Uterus (tissue), 3 donors: ENCODE measurements at regions not wholly inside any gene's neighbourhood (a gene's known extent, or its start where the extent isn't known, plus 50 kb on each side); places are given as distances from the start of the nearest gene placed in this dataset.

Source experiments
- DNase-seq, 2 donors: peaks; one replicate each; pipeline ENCODE4 v3.0.0-alpha.2; 2019 to 2020
- H3K27ac ChIP-seq, 2 donors: fragments of 200-600 bp; sonication (generic); 1 replicate in 1 of 2; 2 replicates in 1 of 2; pipeline ENCODE4 v1.5.1; 2016 to 2018
- H3K27me3 ChIP-seq, 2 donors: fragments of 200-600 bp; sonication (generic); one replicate each; pipeline ENCODE4 v1.5.1; 2018 to 2019; ENCODE audit warnings: control low read depth in 1 of 2
- H3K36me3 ChIP-seq, 2 donors: fragments of 200-600 bp; sonication (generic); one replicate each; pipeline ENCODE4 v1.5.1; 2019; ENCODE audit warnings: control low read depth in 1 of 2
- H3K4me1 ChIP-seq, 2 donors: fragments of 200-600 bp; sonication (generic); one replicate each; pipeline ENCODE4 v1.5.1; 2018 to 2019; ENCODE audit warnings: control low read depth in 1 of 2
- H3K4me3 ChIP-seq, 2 donors: fragments of 200-600 bp; sonication (generic); 1 replicate in 1 of 2; 2 replicates in 1 of 2; pipeline ENCODE4 v1.5.1; 2018 to 2019; ENCODE audit warnings: mild to moderate bottlenecking in 1 of 2
- H3K9me3 ChIP-seq, 2 donors: fragments of 200-600 bp; sonication (generic); one replicate each; pipeline ENCODE4 v1.5.1; 2019; ENCODE audit warnings: control low read depth in 1 of 2
- POLR2A ChIP-seq, 2 donors: fragments of 450-650 bp; IDR thresholded peaks; one replicate each; pipeline ENCODE4 v1.6.1; 2016; ENCODE audit warnings: antibody characterized with exemption in 2 of 2, mild to moderate bottlenecking in 1 of 2, moderate library complexity in 1 of 2
- intact Hi-C: fragments of 100-400 bp; cut with DNase I; formaldehyde crosslinking; loops from one replicate; pipeline ENCODE4 v1.15.1; 2023; ENCODE audit warnings: low total_unique reads
- TF ChIP-seq, protein P1 (sequence below), 4 experiments: fragments of 200-600 bp in 2 of 4; fragments of 450-650 bp in 2 of 4; sonication (generic) in 2 of 4; IDR thresholded peaks; one replicate each; pipeline ENCODE4 v1.5.1; 2016 to 2019; ENCODE audit warnings: antibody characterized with exemption in 4 of 4, mild to moderate bottlenecking in 2 of 4, moderate library complexity in 1 of 4
- donor health status: DM: yes; HTN: yes; CAD: no.

DNA sequence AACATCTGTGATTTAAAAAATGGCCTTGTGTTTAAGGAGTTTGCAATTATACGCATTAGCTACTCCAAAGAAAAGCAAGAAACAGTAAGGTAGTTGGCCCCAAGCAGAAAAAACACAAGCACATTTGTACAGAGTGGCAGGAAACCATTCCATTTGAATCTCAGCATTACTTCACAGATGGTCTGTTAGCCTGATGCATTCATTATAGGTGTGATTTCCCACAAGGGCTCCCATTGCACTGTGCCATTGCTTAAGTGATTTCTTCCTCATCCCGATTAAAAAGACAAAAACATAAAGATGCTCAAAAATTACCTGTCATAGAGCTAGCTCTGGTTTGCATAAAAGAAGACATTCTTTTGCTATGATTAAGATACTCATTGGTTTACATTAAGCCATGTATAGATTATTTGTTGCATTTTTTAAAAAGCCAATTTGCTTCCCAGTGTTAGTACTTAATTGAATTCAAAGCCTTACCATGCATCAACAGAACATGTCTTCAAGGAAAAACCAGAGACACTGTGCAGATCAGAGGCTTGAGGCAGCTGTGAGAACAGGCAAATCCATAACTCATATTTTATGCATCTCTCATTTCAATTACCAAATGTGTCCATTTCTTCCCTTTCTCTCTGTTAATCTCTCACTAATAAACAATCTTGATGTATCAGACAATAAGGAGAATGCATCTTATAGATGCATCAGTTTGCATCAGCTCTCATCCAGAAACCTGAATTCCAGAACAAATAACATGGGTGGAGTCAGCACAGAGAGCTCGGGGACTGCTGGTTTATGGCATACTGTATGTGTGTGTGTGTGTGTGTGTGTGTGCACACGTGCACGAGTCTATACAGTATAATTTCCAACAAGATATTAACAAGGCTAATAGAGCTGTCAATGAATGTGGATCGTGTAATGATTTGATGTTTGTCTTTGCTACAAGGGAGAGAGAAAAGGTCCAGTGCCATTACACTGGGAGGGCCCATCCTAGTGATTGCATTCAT, 558.6 kb upstream of the HS6ST1 start:
- Histone ChIP-seq H3K4me1 (no peaks in the 10 kb centered on the region), H3K27me3 (no peaks in the 10 kb centered on the region), H3K36me3 (no peaks in the 10 kb centered on the region), H3K27ac (no peak overlapping the region), H3K4me3 (no peak overlapping the region), H3K9me3 (no peaks in the 10 kb centered on the region)
- intact Hi-C loops = no loop called here
- DNase-seq = no peak
- TF ChIP-seq, protein P1, sequence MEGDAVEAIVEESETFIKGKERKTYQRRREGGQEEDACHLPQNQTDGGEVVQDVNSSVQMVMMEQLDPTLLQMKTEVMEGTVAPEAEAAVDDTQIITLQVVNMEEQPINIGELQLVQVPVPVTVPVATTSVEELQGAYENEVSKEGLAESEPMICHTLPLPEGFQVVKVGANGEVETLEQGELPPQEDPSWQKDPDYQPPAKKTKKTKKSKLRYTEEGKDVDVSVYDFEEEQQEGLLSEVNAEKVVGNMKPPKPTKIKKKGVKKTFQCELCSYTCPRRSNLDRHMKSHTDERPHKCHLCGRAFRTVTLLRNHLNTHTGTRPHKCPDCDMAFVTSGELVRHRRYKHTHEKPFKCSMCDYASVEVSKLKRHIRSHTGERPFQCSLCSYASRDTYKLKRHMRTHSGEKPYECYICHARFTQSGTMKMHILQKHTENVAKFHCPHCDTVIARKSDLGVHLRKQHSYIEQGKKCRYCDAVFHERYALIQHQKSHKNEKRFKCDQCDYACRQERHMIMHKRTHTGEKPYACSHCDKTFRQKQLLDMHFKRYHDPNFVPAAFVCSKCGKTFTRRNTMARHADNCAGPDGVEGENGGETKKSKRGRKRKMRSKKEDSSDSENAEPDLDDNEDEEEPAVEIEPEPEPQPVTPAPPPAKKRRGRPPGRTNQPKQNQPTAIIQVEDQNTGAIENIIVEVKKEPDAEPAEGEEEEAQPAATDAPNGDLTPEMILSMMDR (IDR thresholded peaks at IDR 0.05) = no peak
- no peak for TF ChIP-seq POLR2A (IDR thresholded peaks at IDR 0.05)

DNA sequence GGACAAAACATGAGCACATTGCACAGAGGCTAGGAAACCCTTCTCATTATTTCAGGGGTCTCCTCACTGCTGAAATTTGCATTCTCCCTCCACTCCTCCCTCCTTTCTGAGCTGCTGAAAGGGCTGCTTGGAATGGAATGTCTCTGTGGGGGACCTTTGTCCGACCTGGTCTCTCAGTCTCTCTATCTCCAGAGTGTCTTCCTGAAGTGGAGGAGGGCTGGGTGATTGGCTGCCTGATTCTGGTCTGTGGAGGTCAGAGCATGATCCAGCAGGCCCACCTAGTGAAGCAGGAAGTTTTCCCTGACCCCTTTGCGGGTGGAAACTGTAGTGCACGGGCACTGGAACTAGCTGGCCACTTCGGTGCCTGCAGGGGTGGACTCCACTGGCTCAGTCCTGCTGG, 560.5 kb upstream of the HS6ST1 start:
- Histone ChIP-seq H3K4me3 (no peak overlapping the region), H3K4me1 (no peaks in the 10 kb centered on the region), H3K36me3 (no peaks in the 10 kb centered on the region), H3K27ac (no peak overlapping the region), H3K27me3 (no peaks in the 10 kb centered on the region), H3K9me3 (no peaks in the 10 kb centered on the region)
- DNase-seq = no peak
- intact Hi-C loops = no loop called here
- TF ChIP-seq, protein P1 (IDR thresholded peaks at IDR 0.05) = no peak
- TF ChIP-seq POLR2A (IDR thresholded peaks at IDR 0.05) = no peak

DNA sequence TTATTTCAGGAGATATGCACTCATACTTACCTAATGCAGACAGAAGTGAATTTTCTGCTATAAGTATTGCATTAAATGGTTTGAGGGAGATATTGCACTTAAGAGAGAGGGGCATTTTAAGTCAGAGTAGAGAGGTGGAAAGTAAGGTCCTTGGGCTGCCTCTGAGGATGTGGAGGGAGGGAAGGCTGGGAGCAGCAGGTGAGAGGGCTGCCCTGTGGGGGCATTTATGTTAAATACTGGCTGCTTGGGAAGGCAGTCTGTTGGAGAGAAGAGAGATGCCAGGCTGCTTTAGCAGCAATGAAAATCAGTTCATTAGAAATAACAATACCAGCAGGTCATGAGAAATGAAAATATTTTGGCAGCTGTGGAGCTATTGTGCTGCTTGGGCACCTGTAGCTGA, 576.2 kb upstream of the HS6ST1 start:
- no peak overlapping the region for H3K27ac ChIP-seq
- H3K9me3 ChIP-seq = no peaks in the 10 kb centered on the region
- no peaks in the 10 kb centered on the region for H3K4me1 ChIP-seq
- no peaks in the 10 kb centered on the region for H3K27me3 ChIP-seq
- intact Hi-C loops = no loop called here
- H3K4me3 ChIP-seq = no peak overlapping the region
- no peaks in the 10 kb centered on the region for H3K36me3 ChIP-seq
- TF ChIP-seq POLR2A (IDR thresholded peaks at IDR 0.05) = no peak
- TF ChIP-seq, protein P1 (IDR thresholded peaks at IDR 0.05) = no peak
- no peak for DNase-seq

DNA sequence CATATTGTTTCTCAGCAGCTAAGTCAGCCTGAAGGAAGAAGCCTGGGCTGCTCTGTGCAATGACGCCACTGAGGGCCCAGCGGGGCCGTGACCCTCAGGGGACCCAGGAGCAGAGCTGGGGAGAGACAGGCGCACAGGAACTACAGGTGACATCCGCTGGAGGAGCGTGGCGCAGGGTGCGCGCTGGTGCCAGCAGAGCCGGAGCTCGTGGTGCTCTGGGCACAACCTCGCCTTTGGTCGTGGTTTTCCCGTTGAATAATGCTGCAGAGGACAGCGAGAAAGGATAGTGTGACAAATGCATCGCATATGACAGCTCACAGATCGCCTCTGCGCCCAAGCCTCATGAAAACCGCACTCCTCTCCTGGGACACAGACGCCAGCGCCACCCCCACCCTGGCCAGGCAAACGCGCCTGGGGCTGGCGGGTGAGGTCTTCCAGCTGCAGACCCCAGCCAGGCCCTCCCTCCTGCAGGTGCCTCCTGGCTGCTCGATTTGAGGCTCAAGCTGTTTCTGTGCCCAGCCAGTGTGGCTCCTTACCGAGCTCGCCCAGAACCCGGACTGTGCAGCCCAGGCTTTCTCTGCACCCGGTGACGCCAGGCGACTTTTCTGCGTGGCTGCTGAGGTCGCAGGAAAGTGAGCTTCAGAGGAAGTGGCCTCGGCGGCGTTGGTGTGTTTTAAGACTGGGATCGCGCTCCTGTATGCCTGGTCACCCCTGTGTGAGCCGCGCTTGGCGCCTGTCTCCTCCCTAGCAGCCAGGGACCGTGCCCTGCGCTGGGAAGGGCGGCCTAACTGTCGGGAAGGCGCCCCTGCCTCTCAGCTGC, 583.1 kb upstream of the HS6ST1 start:
- no peaks in the 10 kb centered on the region for H3K36me3 ChIP-seq
- intact Hi-C loops = no loop called here
- no peaks in the 10 kb centered on the region for H3K27me3 ChIP-seq
- H3K9me3 ChIP-seq = no peaks in the 10 kb centered on the region
- TF ChIP-seq POLR2A (IDR thresholded peaks at IDR 0.05) = no peak
- TF ChIP-seq, protein P1 (IDR thresholded peaks at IDR 0.05) = no peak
- DNase-seq = no peak
- no peak overlapping the region for H3K4me3 ChIP-seq
- no peak overlapping the region for H3K27ac ChIP-seq
- no peaks in the 10 kb centered on the region for H3K4me1 ChIP-seq

DNA sequence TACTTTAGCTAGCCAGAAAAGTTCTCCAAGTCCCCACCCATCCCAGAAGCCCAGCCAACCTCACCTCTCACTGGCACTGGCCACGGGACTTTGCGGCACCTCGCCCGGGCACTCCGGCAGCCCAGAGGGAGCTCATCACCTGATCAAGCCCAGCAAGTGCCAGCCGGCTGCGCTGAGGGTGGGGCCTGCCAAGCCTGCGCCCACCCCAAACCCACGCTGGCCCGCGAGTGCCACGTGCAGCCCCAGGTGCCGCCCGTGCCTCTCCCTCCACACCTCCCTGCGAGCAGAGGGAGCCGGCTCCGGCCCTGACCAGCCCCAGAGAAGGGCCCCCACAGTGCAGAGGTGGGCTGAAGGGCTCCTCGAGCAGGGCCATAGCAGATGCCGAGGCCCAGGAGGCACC, 585.0 kb upstream of the HS6ST1 start:
- no peak for TF ChIP-seq POLR2A (IDR thresholded peaks at IDR 0.05)
- TF ChIP-seq, protein P1 (IDR thresholded peaks at IDR 0.05) = no peak
- no peaks in the 10 kb centered on the region for H3K4me1 ChIP-seq
- H3K4me3 ChIP-seq = no peak overlapping the region
- H3K9me3 ChIP-seq = no peaks in the 10 kb centered on the region
- H3K36me3 ChIP-seq = no peaks in the 10 kb centered on the region
- DNase-seq = no peak
- H3K27me3 ChIP-seq = no peaks in the 10 kb centered on the region
- no peak overlapping the region for H3K27ac ChIP-seq
- intact Hi-C loops = no loop called here
